H9 (cell line): ENCODE measurements at regions not wholly inside any gene's neighbourhood (a gene's known extent, or its start where the extent isn't known, plus 50 kb on each side); places are given as distances from the start of the nearest gene placed in this dataset.

Experiments
- DNase-seq: peaks from one replicate; pipeline ENCODE4 v3.0.0-alpha.2; 2017
- H2AFZ ChIP-seq: one replicate; pipeline ENCODE4 v1.6.1; 2013; ENCODE audit warnings: mild to moderate bottlenecking, low read length, control low read depth, moderate library complexity
- H2AK5ac ChIP-seq: 2 replicates; pipeline ENCODE4 v1.6.1; 2013; ENCODE audit warnings: low read length, control low read depth, mixed read lengths; ENCODE audit not compliant: insufficient read length
- H2BK120ac ChIP-seq: one replicate; pipeline ENCODE4 v1.6.1; 2013; ENCODE audit warnings: low read depth, mild to moderate bottlenecking, low read length, control low read depth, inconsistent platforms; ENCODE audit not compliant: poor library complexity, severe bottlenecking
- H2BK12ac ChIP-seq: 2 replicates; pipeline ENCODE4 v1.6.1; 2013; ENCODE audit warnings: low read length, control low read depth, mixed read lengths, low read depth; ENCODE audit not compliant: insufficient read length
- H2BK15ac ChIP-seq: 2 replicates; pipeline ENCODE4 v1.6.1; 2013; ENCODE audit warnings: low read depth, low read length, control low read depth
- H2BK20ac ChIP-seq: one replicate; pipeline ENCODE4 v1.6.1; 2013; ENCODE audit warnings: low read depth, mild to moderate bottlenecking, low read length, control low read depth, inconsistent platforms; ENCODE audit not compliant: poor library complexity, severe bottlenecking
- H2BK5ac ChIP-seq: 2 replicates; pipeline ENCODE4 v1.6.1; 2013; ENCODE audit warnings: low read length, control low read depth, mixed read lengths; ENCODE audit not compliant: insufficient read length
- H3K14ac ChIP-seq: 2 replicates; pipeline ENCODE4 v1.6.1; 2013; ENCODE audit warnings: low read length, control low read depth; ENCODE audit not compliant: insufficient read depth
- H3K18ac ChIP-seq: 2 replicates; pipeline ENCODE4 v1.6.1; 2013; ENCODE audit warnings: low read depth, mild to moderate bottlenecking, mixed read lengths, low read length, control low read depth; ENCODE audit not compliant: insufficient read length
- H3K23ac ChIP-seq: 2 replicates; pipeline ENCODE4 v1.6.1; 2013; ENCODE audit warnings: low read length, control low read depth, mixed read lengths, low read depth; ENCODE audit not compliant: insufficient read length
- H3K23me2 ChIP-seq: 2 replicates; pipeline ENCODE4 v1.6.1; 2013; ENCODE audit warnings: low read depth, mild to moderate bottlenecking, mixed read lengths, low read length, control low read depth; ENCODE audit not compliant: insufficient read length, poor library complexity, severe bottlenecking
- H3K27ac ChIP-seq: 2 replicates; pipeline ENCODE4 v1.5.1; 2013; ENCODE audit warnings: low read length, control low read depth, mixed read lengths, low read depth; ENCODE audit not compliant: insufficient read length
- H3K27me3 ChIP-seq: 2 replicates; pipeline ENCODE4 v1.6.1; 2013; ENCODE audit warnings: low read length, control low read depth, inconsistent platforms; ENCODE audit not compliant: insufficient read depth
- H3K4ac ChIP-seq: 2 replicates; pipeline ENCODE4 v1.6.1; 2013; ENCODE audit warnings: low read depth, mild to moderate bottlenecking, control low read depth, inconsistent platforms, low read length, moderate library complexity
- H3K4me1 ChIP-seq: 2 replicates; pipeline ENCODE4 v1.6.1; 2013; ENCODE audit warnings: low read length, control low read depth, inconsistent platforms; ENCODE audit not compliant: insufficient read depth
- H3K4me2 ChIP-seq: 2 replicates; pipeline ENCODE4 v1.6.1; 2013; ENCODE audit warnings: low read length, control low read depth, mixed read lengths; ENCODE audit not compliant: insufficient read length, insufficient read depth
- H3K56ac ChIP-seq: 2 replicates; pipeline ENCODE4 v1.6.1; 2013; ENCODE audit warnings: low read depth, mild to moderate bottlenecking, mixed read lengths, low read length, control low read depth; ENCODE audit not compliant: insufficient read length
- H3K79me1 ChIP-seq: 2 replicates; pipeline ENCODE4 v1.6.1; 2013; ENCODE audit warnings: low read depth, mild to moderate bottlenecking, moderate library complexity, low read length, control low read depth, inconsistent platforms; ENCODE audit not compliant: insufficient read depth, poor library complexity, severe bottlenecking
- H3K79me2 ChIP-seq: 2 replicates; pipeline ENCODE4 v1.6.1; 2013; ENCODE audit warnings: low read length, control low read depth, inconsistent platforms; ENCODE audit not compliant: insufficient read depth
- H3K9ac ChIP-seq: 2 replicates; pipeline ENCODE4 v1.6.1; 2013; ENCODE audit warnings: low read length, control low read depth, mixed read lengths; ENCODE audit not compliant: insufficient read length; ENCODE audit errors: extremely low read depth
- H3K9me3 ChIP-seq: one replicate; pipeline ENCODE4 v1.6.1; 2013; ENCODE audit warnings: low read depth, low read length, inconsistent platforms; ENCODE audit not compliant: control insufficient read depth
- H3T11ph ChIP-seq: one replicate; pipeline ENCODE4 v1.6.1; 2013; ENCODE audit warnings: mild to moderate bottlenecking, low read length, control low read depth, inconsistent platforms
- H4K20me1 ChIP-seq: one replicate; pipeline ENCODE4 v1.6.1; 2013; ENCODE audit not compliant: control insufficient read depth, insufficient read length, insufficient read depth
- H4K5ac ChIP-seq: 2 replicates; pipeline ENCODE4 v1.6.1; 2013; ENCODE audit warnings: low read depth, mild to moderate bottlenecking, mixed read lengths, low read length, control low read depth; ENCODE audit not compliant: insufficient read length
- H4K8ac ChIP-seq: replicated peaks from 2 replicates; pipeline ENCODE4 v1.6.1; 2013; ENCODE audit warnings: low read length, control low read depth, mixed read lengths, low read depth; ENCODE audit not compliant: insufficient read length
- H4K91ac ChIP-seq: 2 replicates; pipeline ENCODE4 v1.6.1; 2013; ENCODE audit warnings: low read depth, mild to moderate bottlenecking, moderate library complexity, mixed read lengths, low read length, control low read depth; ENCODE audit not compliant: insufficient read length
- H3K27ac Mint-ChIP-seq, 3 experiments: 2 replicates in 2 of 3; 3 replicates in 1 of 3; pipeline ENCODE4 v1.8.0; 2020 to 2021; ENCODE audit warnings: mixed read lengths in 3 of 3, mild to moderate bottlenecking in 1 of 3, moderate library complexity in 1 of 3
- H3K27me3 Mint-ChIP-seq: 2 replicates; pipeline ENCODE4 v1.8.0; 2021; ENCODE audit warnings: low read depth, mild to moderate bottlenecking, moderate library complexity, mixed read lengths
- H3K36me3 Mint-ChIP-seq, 3 experiments: 2 replicates in 2 of 3; 3 replicates in 1 of 3; pipeline ENCODE4 v1.8.0; 2020 to 2021; ENCODE audit warnings: low read depth in 3 of 3, mixed read lengths in 3 of 3; ENCODE audit not compliant: insufficient read depth in 1 of 3
- H3K4me1 Mint-ChIP-seq, 2 experiments: 2 replicates each; pipeline ENCODE4 v1.8.0; 2020; ENCODE audit warnings: mixed read lengths in 2 of 2
- H3K4me3 Mint-ChIP-seq, 2 experiments: 2 replicates in 1 of 2; 3 replicates in 1 of 2; pipeline ENCODE4 v1.8.0; 2020 to 2021; ENCODE audit warnings: mild to moderate bottlenecking in 2 of 2, mixed read lengths in 2 of 2, moderate library complexity in 1 of 2
- H3K9me3 Mint-ChIP-seq, 2 experiments: 2 replicates in 1 of 2; 3 replicates in 1 of 2; pipeline ENCODE4 v1.8.0; 2020; ENCODE audit warnings: mild to moderate bottlenecking in 2 of 2, mixed read lengths in 2 of 2, moderate library complexity in 1 of 2
- WGBS: extraction: QIAGEN DNeasy Blood & Tissue Kit; methylation state at CpG from one replicate; pipeline ENCODE4 v1.1.7; 2013; ENCODE audit warnings: missing lambda C conversion rate, low lambda C conversion rate, mixed read lengths; ENCODE audit not compliant: insufficient read length; ENCODE audit errors: extremely low coverage; 5-methylcytosine and 5-hydroxymethylcytosine counted together
- TF ChIP-seq, protein P1 (sequence below): fragments of 200-600 bp; sonication (generic); conservative IDR thresholded peaks from 3 replicates; pipeline ENCODE4 v1.8.0; 2021; ENCODE audit warnings: antibody characterized with exemption, mild to moderate bottlenecking

DNA sequence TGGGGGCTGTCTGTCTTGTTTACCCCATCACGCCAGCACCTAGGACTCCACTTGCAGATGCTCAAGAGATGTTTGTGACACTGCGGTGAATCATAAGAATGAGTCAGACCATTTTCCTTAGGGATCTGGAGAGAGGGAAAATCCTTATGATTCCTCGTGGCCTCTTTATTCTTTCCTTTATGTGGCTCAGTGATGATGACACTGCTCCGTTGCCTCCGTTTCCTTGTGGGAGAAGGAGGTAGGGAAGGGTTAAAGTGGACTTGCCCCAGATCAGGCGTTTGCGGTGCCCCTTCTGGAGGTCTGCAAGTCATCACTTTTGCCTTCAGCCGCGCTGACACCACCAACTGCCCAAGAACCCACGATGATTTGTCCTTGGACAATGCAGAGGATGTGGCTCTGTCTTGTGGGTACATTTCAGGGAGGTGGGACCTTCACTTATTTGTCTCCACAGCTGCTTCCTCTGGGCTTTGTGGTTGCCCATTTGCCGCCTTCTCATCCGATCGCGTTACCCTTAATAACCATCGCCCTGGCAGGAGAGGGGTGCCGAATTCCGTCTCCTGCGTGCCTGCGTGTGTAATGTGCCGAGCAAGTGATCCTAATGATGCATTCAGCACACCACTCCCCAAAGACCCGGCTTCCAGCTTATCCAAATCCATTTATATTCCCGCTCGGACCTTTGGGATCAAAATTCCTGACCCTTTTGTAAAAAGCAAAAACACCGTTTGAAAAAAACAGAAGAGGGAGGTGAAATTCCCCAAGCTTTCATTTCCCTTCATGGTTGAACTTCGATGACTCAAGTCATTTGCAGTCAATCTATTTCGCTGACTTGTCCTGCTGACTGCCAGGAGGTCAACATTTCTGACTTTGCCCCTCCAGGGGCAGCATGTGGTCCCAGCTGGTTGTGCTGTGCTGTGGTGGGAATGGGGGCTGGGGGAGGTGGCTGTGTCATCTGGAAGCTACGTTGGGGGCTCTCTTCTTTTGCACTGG is 87.2 kb upstream of the IRX3 start:
- Histone ChIP-seq H2BK12ac (no peak overlapping the region), H3K4ac (no peak overlapping the region), H3K79me1 (no peaks in the 10 kb centered on the region), H2AK5ac (no peak overlapping the region), H4K5ac (no peak overlapping the region), H3K27me3 (no peaks in the 10 kb centered on the region), H3K9me3 (no peaks in the 10 kb centered on the region), H2BK5ac (no peak overlapping the region), H3K9ac (no peak overlapping the region), H3K4me2 (no peak overlapping the region), H4K20me1 (no peaks in the 10 kb centered on the region), H2BK15ac (no peak overlapping the region), H3K79me2 (no peaks in the 10 kb centered on the region), H3K27ac (no peak overlapping the region), H4K91ac (no peak overlapping the region), H3T11ph (no peak overlapping the region), H3K56ac (no peak overlapping the region), H3K23me2 (no peaks in the 10 kb centered on the region), H2BK20ac (no peak overlapping the region), H3K23ac (no peak overlapping the region), H3K14ac (0 out of 2 replicates have a peak overlapping the region, but pooled peaks have one; percentile 40), H3K18ac (no peak overlapping the region), H2AFZ (no peak overlapping the region), H3K4me1 (no peaks in the 10 kb centered on the region), H2BK120ac (no peak overlapping the region), H4K8ac (no peak overlapping the region)
- Mint-ChIP-seq H3K9me3 (peaks cover 0 to 3% of the 10 kb centered on the region in 2 experiments; a peak in 1 of 5 replicates), H3K27me3 (peaks cover 10% of the 10 kb centered on the region), H3K4me1 (peaks cover 10 to 25% of the 10 kb centered on the region in 2 experiments), H3K4me3 (no peak overlapping the region), H3K36me3 (peaks cover 0 to 2% (median 0%) of the 10 kb centered on the region in 3 experiments; a peak in 3 of 7 replicates), H3K27ac (no peak overlapping the region)
- TF ChIP-seq, protein P1, sequence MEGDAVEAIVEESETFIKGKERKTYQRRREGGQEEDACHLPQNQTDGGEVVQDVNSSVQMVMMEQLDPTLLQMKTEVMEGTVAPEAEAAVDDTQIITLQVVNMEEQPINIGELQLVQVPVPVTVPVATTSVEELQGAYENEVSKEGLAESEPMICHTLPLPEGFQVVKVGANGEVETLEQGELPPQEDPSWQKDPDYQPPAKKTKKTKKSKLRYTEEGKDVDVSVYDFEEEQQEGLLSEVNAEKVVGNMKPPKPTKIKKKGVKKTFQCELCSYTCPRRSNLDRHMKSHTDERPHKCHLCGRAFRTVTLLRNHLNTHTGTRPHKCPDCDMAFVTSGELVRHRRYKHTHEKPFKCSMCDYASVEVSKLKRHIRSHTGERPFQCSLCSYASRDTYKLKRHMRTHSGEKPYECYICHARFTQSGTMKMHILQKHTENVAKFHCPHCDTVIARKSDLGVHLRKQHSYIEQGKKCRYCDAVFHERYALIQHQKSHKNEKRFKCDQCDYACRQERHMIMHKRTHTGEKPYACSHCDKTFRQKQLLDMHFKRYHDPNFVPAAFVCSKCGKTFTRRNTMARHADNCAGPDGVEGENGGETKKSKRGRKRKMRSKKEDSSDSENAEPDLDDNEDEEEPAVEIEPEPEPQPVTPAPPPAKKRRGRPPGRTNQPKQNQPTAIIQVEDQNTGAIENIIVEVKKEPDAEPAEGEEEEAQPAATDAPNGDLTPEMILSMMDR: no peak
- DNase-seq: no peak
- no CpG with 5 or more reads among the region's 27 CpGs for WGBS
